Amniotic epithelial cell (primary cell): ENCODE measurements at regions not wholly inside any gene's neighbourhood (a gene's known extent, or its start where the extent isn't known, plus 50 kb on each side); places are given as distances from the start of the nearest gene placed in this dataset.

Experiments
- DNase-seq: peaks from one replicate; pipeline ENCODE4 v3.0.0-alpha.2; 2010; ENCODE audit warnings: low read depth

DNA sequence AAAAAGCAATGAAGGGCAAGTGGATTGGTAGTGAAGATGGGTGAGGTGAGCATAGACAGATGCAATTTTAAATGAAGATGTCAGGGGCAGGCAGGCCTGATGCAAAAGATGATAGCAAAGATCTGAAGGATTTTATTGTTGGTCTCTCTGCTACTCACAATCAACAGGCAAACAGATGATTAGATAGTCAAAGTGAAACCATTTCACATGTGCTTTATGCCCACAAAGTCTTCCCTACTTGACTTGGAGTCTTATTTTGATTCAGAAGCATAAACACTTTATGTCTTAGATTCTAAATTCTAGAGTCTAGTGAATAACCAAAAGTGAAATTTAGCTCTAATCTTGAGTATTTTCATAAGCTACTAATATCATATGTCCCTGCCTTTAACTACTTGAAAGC lies 153.8 kb upstream of the HNRNPA3 start:
- no peak for DNase-seq

DNA sequence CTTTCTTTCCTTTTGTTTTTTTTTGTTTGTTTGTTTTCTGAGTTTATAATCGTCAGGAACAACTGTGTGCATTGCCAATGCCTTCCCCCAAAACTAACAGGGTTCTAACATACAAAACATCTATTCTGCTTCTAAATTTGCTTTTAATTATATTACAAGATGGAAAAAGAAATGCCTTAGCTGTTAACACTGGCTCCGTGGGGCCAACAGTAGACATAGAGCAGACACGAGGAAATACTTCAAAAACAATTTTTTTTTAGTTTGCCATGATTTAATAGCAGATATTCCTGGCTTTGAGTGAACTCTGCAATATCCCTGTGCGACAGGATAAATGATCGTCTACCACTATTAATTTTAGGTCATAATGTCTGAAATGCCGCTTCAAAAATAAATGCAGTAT lies 153.3 kb upstream of the HNRNPA3 start:
- DNase-seq = no peak

DNA sequence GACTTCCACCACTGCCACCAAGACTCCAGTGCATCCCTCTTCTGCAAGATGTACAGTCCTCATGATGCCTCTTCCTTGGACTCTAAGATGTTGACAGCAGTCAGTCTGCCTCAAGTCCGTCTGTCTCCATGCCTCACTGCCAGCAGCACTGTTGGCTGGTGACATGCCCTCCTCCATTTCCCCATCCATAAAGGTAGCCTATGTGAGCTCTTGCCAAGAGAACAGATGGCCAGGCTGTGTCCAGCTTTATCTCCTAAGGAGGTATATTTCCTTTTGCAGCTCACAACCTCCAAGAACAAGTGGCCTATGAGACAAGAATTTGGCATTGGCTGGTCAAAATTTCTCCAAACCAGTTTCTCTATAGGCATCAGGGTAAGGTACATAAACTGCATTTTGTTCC lies 149.3 kb upstream of the HNRNPA3 start:
- no peak for DNase-seq

DNA sequence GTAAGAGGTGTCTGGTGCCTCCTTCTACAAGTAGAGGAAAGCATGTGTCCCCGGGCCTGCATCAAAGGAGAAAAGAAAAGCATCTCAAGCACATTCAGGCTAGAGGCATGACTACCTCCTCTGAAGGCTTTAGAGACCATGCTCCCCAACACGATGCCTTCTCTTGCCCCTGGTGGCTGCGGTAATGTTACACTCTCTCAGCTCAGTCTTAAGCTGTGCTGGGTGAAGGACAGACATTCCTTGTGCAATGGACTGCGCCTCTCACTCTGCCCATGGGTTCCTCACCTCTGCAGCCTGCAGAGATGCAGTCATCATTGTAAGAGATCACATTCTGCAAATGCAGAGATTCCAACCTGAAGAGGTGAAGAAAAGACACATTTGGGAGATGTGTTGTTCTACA lies 148.2 kb upstream of the HNRNPA3 start:
- no peak for DNase-seq

DNA sequence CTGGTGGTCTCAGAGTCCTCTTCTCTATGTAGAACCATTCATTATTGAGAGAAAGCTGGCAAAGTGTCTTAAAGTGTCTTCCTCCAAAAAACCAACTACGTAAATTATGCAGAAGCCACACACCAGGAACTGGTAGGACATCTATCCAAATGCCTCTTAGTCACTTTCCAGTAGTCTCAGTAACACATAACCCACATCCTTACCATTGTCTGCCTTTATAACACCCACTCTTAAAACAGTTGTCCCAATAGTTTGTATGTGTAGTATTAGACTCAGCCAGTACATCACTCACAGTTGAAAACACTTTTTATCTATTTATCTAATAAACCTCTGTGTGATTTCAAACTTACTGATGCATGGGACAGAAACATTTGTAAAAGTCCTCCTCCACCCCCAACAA lies 143.6 kb upstream of the HNRNPA3 start:
- no peak for DNase-seq

GRCh38 chr2:177072090-177072489 lies 140.5 kb upstream of the HNRNPA3 start:
- DNase-seq = peak; percentile 52

- DNase-seq = no peak
These were observed 139.0 kb upstream of the HNRNPA3 start for GRCh38 chr2:177073611-177074010.

- no peak for DNase-seq
These were observed 138.4 kb upstream of the HNRNPA3 start for GRCh38 chr2:177074099-177074710.

GRCh38 chr2:177075254-177075653 lies 137.3 kb upstream of the HNRNPA3 start:
- DNase-seq = peak; percentile 63

DNA sequence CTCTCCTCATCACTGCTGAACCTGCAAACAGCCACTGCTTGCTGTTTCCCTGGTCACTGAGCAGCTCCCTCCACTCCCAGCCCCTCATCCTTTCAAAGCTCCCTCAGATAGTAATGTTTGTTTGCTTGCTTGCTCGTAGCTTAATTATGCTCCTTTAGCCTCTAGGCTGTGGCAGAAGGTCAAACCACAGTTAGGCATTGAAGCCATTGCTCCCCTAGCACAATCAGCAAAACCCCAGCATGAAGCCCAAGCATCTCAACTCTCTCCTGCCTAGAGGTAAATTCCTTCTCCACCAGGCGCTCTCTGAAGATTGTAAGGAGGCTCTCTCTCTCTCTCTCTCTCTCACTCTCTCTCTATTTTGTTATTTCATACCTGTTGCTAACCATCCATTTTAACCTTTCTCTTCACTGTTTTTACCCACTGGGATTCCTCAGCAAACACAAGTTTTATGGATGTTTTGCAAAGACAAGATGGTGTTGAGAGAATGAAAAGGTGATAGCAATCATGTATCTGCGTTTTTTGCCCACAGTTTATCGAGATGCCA lies 135.9 kb upstream of the HNRNPA3 start:
- no peak for DNase-seq

GRCh38 chr2:177077778-177078177 lies 134.8 kb upstream of the HNRNPA3 start:
- no peak for DNase-seq

DNA sequence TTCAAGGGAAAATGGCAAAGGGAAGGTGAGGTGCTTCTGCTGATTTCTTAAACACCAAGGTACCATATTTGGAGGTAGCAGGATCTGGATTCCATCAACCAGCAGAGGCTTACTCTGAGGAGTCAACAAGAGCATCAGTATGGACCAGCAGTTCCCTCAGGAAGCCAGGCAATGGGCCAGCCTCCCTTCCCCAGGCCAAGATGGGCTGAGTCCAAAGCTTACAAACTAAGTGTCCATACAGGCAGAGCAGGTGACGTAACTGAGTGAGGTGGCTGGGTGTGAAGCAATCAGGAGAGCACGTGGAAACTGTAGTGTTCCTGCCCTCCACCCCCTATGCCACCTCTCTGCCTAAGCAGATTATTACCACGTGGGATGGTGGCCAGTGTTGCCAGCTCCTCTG lies 134.2 kb upstream of the HNRNPA3 start:
- peak; percentile 8 for DNase-seq

- no peak for DNase-seq
These were observed 133.7 kb upstream of the HNRNPA3 start for GRCh38 chr2:177078855-177079254.

- DNase-seq = no peak
These were observed 131.8 kb upstream of the HNRNPA3 start for GRCh38 chr2:177080746-177081284.

DNA sequence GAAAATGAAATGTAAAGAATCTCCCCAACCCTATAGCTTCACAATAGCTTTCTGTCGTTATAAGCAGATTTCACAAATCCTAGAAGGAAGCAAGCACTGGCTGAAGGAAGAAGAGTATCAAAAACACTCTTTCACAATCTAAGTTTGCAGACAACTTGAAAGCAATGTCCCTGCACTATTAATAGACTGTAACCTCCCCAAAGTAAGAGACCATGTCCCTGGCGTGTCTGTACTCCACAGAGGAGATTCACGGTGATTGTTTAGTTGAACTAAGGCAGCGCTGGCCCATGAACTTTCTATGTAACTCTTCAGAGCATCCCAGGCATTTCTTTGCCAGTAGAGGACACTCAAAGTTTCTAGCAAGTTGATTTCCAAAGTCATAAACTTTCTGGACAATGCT lies 128.0 kb upstream of the HNRNPA3 start:
- no peak for DNase-seq

DNA sequence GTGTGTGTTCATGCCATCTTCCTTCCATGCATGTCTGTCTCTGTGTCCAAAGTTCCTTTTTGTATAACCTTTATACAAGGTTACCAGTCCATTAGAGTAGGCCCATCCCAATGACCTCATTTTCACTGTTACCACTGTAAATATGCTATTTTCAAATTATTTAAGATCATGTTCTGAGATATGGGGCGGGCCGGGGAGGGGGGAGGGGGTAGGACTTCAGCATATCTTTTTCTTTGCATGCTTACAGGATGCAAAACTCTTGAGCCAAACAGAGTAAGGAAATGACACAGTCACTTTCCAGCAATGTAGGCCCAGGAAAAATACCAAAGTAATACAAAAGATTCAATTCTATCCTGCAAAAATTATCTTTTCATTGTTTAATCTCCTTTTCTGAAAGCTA lies 124.1 kb upstream of the HNRNPA3 start:
- no peak for DNase-seq

DNA sequence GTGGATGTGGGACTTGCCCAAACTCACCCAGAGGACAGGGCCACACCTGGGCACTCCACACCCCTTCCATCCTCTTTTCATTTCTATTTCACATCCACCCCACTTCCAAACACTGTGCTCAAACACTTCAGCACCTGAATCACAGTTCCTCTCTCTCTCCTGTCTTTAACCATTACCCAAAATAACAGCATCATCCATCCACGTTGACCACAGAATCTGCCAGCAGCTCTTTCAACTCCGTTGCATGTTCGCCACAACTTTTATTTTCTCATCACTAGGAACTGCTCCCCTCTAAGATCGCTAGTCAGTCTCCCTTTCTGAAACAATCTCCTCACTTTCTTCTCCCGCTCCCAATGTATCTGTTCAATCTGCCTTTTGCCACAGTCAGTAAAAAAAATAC lies 121.6 kb upstream of the HNRNPA3 start:
- no peak for DNase-seq

DNA sequence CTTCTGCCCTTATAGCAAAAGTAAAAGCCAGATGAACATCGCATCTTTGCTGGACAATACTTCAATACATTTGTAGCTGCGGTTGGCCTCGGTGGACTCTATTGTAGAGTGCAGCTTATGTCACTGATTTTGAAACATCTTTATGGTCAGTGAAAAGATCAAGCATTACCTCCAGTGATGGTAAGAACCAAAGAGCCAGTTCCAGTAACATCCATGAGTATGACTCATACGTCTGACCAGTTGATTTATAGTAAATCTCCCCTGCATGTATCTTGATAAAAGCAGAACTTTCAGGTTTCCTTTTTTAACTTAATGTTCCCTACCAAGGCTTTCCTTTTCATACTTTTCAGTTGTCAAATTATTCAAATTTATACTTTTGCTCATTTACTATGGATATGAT lies 119.2 kb upstream of the HNRNPA3 start:
- DNase-seq = peak; percentile 31

GRCh38 chr2:177098001-177098613 lies 114.5 kb upstream of the HNRNPA3 start:
- no peak for DNase-seq

DNA sequence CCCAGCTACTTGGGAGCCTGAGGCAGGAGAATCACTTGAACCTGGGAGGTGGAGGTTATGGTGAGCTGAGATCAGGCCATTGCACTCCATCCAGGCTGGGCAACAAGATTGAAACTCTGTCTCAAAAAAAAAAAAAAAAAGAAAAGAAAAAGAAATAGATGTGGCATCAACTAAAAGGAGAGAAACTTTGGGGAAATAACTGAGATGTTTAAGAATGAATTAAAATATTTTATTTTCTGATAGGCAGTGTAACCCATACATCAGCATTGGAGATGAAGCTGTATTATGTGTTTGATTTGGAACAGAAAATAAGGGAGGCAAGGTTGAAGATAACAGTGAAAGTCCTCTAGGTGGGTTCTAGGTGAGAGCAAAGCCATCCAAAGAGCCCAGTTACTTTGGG lies 110.7 kb upstream of the HNRNPA3 start:
- no peak for DNase-seq

DNA sequence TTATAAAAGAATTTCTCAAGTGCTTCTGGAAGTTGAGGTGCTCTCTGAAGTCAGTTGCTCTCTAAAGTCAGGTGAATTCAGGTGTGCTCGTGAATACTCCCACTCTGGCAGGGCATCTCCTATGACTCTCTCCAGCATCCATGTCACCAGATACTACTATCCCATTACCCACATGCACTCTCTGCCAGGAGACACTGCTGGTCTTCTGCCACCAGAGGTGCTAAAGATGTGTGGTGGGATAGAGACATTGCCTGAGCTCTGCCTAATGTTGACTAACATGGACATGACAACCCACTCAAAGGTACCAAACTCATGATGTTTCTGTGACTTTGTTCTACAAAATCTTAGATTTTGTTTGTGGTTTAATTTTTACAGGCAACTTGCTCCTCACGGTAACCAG lies 106.4 kb upstream of the HNRNPA3 start:
- no peak for DNase-seq

- no peak for DNase-seq
These were observed 103.7 kb upstream of the HNRNPA3 start for GRCh38 chr2:177108890-177109289.

GRCh38 chr2:177114712-177115111 lies 97.9 kb upstream of the HNRNPA3 start:
- no peak for DNase-seq

- no peak for DNase-seq
These were observed 94.8 kb upstream of the HNRNPA3 start for GRCh38 chr2:177117755-177118154.
